ENCODE measurements at regions not wholly inside any gene's neighbourhood (a gene's known extent, or its start where the extent isn't known, plus 50 kb on each side); places are given as distances from the start of the nearest gene placed in this dataset.
"Not testable (repeated sequence)": the region's sequence is repeated elsewhere in the genome, so short reads cannot be mapped to it uniquely, and the experiment has no call there.

DNA sequence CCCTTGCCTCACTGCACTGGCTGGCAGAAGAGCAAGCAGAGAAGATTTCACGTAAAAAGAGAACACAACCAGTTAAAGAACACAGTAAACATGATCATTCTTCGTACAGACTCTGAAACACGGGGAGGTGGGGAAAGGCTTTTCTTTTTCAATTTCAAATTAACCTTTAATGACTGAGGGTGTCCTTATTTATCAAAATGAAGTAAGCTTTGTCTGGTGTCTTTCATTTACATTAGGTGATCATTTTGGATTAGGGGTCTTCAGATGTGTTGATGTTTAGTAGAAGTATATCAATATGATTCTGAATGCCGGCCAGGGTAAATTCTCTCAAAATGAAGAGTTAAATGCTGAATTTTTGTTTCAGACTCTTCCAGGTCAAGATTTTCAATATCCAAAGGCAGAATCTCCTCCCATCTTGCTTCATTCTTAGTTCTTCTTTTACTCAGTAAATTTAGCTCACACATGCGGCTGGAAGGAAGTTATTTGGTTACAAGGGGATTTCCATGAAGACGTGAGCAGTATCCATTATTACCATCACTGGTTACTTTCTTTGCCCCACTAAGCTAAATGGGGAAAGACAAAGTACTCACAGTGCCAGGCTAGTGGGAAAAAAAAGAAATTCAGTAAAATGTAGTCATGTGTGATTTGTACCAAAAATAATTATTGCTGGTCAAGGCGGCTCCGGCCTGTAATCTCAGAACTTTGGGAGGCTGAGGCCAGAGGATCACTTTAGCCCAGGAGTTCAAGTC lies 272.2 kb upstream of the NR2F2 start:
- DNase-seq = no peak

DNA sequence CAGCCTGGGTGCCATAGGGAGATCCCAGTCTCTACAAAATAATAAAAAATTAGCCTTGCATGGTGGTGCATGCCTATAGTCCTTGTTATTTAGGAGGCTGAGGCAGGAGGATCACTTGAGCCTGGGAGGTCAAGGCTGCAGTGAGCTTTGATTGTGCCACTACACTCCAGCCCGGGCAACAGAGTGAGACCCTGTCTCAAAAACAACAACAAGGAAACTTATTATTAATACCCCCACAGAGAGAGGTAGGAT lies 271.7 kb upstream of the NR2F2 start:
- DNase-seq = not testable (repeated sequence)

DNA sequence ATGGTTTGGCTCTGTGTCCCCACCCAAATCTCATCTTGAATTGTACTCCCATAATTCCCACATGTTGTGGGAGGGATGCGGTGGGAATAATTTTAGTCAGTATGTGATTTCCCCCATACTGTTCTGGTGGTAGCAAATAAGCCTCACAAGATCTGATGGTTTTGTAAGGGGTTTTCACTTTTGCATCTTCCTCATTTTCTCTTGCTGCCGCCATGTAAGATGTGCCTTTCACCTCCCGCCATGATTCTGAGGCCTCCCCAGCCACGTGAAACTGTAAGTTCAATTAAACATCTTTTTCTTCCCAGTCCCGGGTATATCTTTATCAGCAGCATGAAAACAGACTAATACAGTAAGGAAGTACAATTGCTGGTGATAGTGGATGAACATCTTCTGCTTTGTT lies 269.9 kb upstream of the NR2F2 start:
- DNase-seq = not testable (repeated sequence)

DNA sequence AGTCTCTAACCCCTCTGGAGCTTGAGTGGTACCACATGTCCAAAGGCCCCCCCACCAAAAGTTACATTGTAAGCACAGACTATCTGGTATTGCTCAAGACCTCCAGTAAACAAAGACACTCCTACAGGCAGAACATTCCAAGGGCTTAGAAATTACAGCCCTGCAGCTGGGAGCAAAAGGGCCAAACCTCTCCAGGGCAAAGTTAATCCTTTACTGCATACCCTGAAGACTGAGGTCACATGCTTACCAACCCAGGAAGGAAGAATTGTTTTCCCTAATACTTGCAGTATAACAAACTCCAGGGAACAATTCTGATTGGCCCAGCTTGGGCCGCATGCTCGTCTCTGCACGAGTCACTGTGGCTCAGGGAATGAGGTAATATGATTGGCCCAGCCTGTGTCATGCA lies 266.1 kb upstream of the NR2F2 start:
- DNase-seq = no peak

- DNase-seq = no peak
Observed at GRCh38 chr15:96066126-96066525, 264.4 kb upstream of the NR2F2 start.

DNA sequence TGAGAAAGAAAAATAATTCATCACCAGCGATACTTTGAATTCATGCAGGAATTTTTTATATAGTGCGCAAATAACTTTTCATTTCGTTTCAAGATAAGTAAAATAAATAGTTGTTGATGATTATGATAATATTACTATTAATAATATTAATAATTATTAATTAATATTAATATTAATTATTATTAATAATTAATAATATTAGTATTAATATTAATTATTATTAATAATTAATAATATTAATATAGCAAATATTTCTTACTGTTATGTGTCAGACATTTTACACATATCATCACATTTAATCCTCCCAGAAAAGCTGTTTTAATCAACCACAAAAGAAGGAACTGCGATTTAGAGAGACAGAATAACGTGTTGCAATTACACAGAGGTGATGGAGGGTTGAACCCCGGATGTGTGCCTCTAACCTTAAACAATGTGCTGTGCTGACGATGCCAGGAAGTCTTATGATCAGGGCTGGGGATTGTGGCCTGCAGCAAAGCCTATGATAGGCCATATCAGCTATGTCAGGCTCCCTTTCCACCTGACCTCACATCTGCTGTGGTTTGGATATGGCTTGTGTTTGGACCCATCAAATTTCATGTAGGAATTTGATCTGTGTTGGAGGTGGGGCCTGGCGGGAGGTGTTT lies 263.5 kb upstream of the NR2F2 start:
- no peak for DNase-seq

DNA sequence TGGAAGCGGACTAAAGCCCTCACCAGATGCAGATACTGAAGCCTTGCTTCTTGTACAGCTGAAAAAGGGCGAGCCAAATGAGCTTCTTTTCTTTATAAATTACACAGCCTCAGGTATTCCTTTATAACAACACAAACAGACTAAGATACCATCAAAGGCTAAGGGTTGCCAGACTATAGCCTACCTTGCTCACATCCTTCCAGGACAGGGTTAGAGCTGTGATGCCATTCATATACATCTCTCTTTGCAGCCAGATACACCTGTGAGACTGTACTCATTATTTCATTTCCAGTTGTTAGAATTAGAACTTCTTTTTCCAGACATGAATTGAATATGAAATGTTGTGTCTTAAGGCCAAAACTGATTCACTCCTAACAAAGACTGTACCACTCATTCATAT lies 262.8 kb upstream of the NR2F2 start:
- no peak for DNase-seq

GRCh38 chr15:96068897-96069296 lies 261.6 kb upstream of the NR2F2 start:
- no peak for DNase-seq

DNA sequence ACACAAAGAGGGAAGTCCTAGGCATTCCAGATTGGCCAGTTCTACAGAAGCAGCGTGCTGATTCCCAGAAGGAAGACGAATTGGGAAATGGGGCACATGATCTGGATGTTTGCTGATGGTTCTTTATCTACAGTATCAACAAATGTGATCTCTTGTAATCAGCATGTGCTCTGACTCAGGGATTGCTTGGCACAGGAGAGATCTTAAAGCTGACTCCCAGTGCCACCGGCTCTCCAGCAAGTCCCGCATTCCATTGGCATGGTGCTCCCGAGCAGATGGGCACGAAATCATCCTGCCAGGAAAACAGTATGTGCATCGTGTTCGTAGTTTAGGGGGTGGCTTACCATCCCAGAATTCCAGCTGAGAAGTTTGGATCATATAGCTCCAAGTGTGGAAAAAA lies 259.9 kb upstream of the NR2F2 start:
- no peak for DNase-seq

DNA sequence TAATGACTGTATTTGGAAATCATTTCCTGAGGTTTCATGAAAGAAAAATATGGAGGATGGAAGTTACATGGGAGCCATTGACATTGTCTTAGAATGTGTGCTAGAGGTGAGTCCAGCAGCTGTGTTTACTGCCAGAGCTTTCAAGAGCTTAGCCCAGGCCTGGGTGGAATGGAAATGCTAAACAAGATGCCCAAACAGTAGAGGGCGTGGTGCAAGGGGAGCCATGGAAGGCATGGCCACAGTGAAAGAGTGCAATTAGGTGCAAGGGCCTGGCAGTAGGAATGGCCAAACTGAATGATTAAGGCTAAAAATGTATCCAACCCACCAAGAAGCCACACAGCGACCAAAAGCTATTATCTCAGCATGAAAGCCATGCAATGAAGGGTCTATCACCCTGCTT lies 257.7 kb upstream of the NR2F2 start:
- DNase-seq = no peak

DNA sequence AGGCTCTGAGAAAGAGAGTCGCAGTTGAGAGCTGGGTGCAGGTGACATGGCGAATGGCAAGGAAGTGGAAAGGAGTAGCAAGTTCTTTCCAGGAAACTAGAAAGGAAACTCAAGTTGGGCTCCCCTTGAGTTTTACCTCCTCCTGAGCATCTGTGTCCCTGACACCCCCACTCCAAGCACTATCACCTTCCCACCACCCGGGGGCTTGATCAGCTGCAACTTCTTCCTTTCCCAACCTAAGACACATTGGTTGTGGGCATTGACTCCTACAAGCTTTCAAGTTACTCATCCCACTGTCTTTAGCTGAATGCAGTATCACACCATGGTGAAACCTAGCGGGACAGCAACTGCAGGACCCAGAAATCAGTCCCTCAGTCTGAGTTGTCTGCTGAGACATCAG lies 256.6 kb upstream of the NR2F2 start:
- no peak for DNase-seq

- DNase-seq = no peak
Observed at GRCh38 chr15:96075895-96076294, 254.6 kb upstream of the NR2F2 start.

- DNase-seq = no peak
Observed at GRCh38 chr15:96076350-96076749, 254.2 kb upstream of the NR2F2 start.

DNA sequence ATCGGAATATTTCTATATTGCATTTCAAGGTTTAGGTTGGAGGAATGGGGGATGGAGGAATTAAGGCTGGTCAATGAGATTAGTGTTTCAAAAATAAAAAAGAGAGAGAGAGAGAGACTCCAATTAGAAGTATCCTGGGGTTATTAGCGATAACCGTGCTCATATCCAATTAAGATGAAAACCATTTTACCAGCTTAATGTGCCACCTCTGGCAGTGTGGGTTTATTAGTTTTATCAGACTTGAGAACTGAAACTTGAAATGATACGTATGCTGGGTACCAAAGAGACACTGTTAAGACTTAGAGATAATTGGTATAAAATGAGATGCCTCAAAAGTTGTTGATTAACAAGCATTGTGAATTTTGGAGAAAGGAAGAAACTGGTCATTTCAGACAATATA lies 251.5 kb upstream of the NR2F2 start:
- no peak for DNase-seq

DNA sequence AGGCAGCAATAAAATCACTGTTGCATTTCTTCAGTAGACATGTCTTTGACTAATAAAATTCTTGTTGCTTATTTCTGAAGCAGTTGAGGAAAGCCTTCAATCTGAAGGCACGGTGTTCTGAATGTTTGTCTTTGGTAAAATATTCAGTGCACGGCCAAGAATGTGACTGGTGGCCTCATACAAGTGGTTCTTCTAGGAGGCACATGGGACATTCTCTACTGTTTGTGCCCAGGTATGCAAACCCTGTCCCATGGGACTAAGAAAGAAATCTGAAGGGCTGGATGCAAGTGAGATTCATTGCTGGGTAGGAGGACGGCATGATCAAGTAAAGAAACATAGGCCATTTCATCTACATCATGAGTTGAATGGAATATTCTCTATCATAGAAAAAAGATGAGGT lies 250.6 kb upstream of the NR2F2 start:
- no peak for DNase-seq

- no peak for DNase-seq
Observed at GRCh38 chr15:96086164-96086563, 244.3 kb upstream of the NR2F2 start.

- DNase-seq = no peak
Observed at GRCh38 chr15:96087180-96087884, 243.2 kb upstream of the NR2F2 start.

- DNase-seq = no peak
Observed at GRCh38 chr15:96088650-96089049, 241.8 kb upstream of the NR2F2 start.

DNA sequence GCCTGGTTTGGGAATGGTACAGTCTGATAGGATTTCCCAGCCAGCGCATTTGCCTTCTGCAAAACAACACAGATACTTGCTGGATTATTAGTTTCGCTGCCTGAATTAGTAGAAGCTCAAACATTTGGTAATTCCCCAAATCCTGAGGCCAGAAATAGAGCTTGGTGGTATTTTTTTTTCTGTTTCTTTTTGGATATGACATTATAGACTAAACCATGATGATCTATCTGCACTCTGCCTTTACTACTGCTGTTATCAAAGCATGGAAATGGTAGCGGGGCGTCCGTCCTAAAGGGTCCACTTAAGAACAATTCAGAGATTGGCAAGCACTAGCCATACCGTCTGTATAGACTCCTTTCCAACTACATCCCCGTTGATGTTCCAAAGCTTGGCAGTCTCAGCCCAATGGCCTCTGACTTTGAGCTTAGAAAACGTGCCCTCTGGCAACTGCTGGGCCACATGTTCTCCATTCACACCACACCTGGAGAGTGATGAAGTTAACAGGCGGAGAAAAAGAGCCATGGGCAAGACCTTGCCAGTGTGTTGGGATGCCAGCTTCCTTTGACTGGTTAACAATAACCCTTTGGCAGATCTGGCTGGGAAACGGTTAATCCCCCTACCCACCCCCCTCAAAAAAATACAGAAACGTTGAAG lies 241.0 kb upstream of the NR2F2 start:
- no peak for DNase-seq

GRCh38 chr15:96092186-96092585 lies 238.3 kb upstream of the NR2F2 start:
- no peak for DNase-seq

GRCh38 chr15:96093063-96093462 lies 237.4 kb upstream of the NR2F2 start:
- no peak for DNase-seq

- no peak for DNase-seq
Observed at GRCh38 chr15:96097661-96098060, 232.8 kb upstream of the NR2F2 start.

GRCh38 chr15:96102631-96103030 lies 227.9 kb upstream of the NR2F2 start:
- no peak for DNase-seq

Data from amygdala (tissue), 56 donors.